ENCODE measurements at regions not wholly inside any gene's neighbourhood (a gene's known extent, or its start where the extent isn't known, plus 50 kb on each side); places are given as distances from the start of the nearest gene placed in this dataset.
A peak's percentile ranks its signal among the peaks of the same experiment; 100 is the strongest.
"Not testable (repeated sequence)": the region's sequence is repeated elsewhere in the genome, so short reads cannot be mapped to it uniquely, and the experiment has no call there.

DNA sequence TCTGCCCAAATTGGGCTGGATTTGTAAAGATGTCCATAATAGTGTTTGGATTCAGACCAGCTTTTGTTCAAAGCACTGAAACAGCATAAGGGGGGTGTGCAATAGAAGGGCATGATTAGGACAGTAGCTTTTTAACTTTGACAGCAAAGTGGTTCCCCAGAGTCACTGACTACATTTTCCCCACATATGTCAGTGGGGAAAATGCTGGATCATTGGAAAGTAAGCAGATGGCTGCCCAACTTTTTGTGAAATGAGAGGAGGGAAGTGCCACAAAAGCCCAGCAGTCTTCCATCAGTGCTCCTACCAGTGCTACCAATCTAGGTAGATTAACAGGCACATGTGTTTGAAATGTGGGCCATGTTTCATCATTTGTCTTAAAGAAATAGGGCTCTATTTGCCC lies 162.8 kb downstream of the FZD1 start:
- Histone ChIP-seq H4K20me1 (no peaks in the 10 kb centered on the region), H3K4me2 (no peak overlapping the region), H3K9me3 (replicated peaks in 1 of 11) (peaks cover 0 to 3% (median 0%) of the 10 kb centered on the region in 11 experiments; a peak in 4 of 22 replicates), H3K4me1 (peaks cover 0 to 13% (median 8%) of the 10 kb centered on the region in 10 experiments; a peak in 12 of 20 replicates), H3K27ac (no peak overlapping the region), H3K36me3 (no peaks in the 10 kb centered on the region), H3K27me3 (no peaks in the 10 kb centered on the region), H3K4me3 (no peak overlapping the region), H3K9ac (no peak overlapping the region)
- no peak for TF ChIP-seq Cebpa-rat (IDR thresholded peaks at IDR 0.05)

- no peak for TF ChIP-seq Cebpa-rat (IDR thresholded peaks at IDR 0.05)
- Histone ChIP-seq H3K4me3 (no peak overlapping the region), H3K36me3 (no peaks in the 10 kb centered on the region), H3K9ac (no peak overlapping the region), H3K27ac (no peak overlapping the region), H4K20me1 (no peaks in the 10 kb centered on the region), H3K4me2 (no peak overlapping the region), H3K27me3 (no peaks in the 10 kb centered on the region), H3K9me3 (replicated peaks in 1 of 11) (peaks cover 0 to 14% (median 5%) of the 10 kb centered on the region in 11 experiments; a peak in 9 of 22 replicates), H3K4me1 (no peaks in the 10 kb centered on the region)
These were observed 167.4 kb downstream of the FZD1 start for GRCh38 chr7:91431601-91432000.

- Histone ChIP-seq H3K4me3 (no peak overlapping the region), H3K9me3 (replicated peaks in 1 of 11) (peaks cover 0 to 22% (median 7%) of the 10 kb centered on the region in 11 experiments; a peak in 9 of 22 replicates), H3K9ac (no peak overlapping the region), H3K36me3 (no peaks in the 10 kb centered on the region), H4K20me1 (no peaks in the 10 kb centered on the region), H3K27me3 (no peaks in the 10 kb centered on the region), H3K4me1 (no peaks in the 10 kb centered on the region), H3K4me2 (no peak overlapping the region), H3K27ac (no peak overlapping the region)
- no peak for TF ChIP-seq Cebpa-rat (IDR thresholded peaks at IDR 0.05)
These were observed 170.6 kb downstream of the FZD1 start for GRCh38 chr7:91434836-91435235.

DNA sequence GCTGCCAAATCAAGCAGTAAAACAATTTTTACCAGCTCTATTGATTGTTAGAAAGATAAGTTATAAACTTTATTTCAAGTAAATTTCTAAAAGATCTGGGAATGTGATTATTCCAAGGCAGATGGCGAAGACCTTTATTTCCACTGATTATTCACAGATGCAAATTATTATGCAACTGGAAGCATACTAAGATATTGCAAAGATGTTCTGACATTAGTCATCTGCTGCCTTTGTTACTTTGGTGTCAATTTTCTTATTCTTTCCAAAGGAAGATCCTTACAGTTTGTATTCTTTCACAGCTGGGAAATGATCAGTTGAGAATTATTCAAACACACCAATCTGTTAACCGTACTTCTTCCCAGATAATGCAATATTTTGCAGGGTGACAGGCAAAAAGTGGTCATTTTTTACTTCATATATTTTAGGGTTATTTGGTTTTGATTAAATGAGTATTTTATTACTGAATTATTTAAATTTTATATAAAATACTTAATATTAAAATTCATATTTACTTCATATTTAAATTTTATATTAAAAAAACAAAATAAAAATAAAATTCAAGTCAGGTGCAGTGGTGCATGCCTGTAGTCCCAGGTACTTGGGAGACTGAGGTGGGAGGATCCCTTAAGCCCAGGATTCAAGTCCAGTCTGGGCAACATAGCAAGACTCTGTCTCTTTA lies 171.3 kb downstream of the FZD1 start:
- Histone ChIP-seq H3K4me1 (no peaks in the 10 kb centered on the region), H3K9me3 (replicated peaks in 1 of 11) (peaks cover 4 to 28% (median 14%) of the 10 kb centered on the region in 11 experiments; a peak in 20 of 22 replicates), H3K27me3 (no peaks in the 10 kb centered on the region), H3K4me2 (no peak overlapping the region), H3K4me3 (no peak overlapping the region), H4K20me1 (no peaks in the 10 kb centered on the region), H3K9ac (no peak overlapping the region), H3K27ac (no peak overlapping the region), H3K36me3 (no peaks in the 10 kb centered on the region)
- TF ChIP-seq Cebpa-rat (IDR thresholded peaks at IDR 0.05): no peak

DNA sequence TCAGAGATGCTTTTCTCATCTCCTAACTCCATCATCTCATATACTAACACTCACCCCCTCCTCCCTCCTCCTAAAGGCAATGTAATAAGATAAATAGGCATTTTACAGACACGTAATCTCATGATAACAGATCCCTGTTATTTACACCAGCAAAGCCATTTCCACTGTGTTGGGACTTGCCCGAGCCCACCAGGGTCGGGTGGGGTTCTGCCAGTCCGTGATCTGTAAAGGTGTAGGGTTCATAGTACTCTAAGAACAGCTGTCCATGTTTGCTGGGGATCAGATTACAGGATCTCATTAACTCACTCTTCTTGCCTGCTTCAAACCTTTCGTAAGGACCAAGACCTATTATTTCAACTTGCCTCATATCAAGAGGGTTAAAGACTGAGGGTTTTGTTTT lies 172.4 kb downstream of the FZD1 start:
- no peak for TF ChIP-seq Cebpa-rat (IDR thresholded peaks at IDR 0.05)
- H3K36me3 ChIP-seq: no peaks in the 10 kb centered on the region
- no peak overlapping the region for H3K9ac ChIP-seq
- H3K4me3 ChIP-seq: no peak overlapping the region
- H3K4me1 ChIP-seq: no peaks in the 10 kb centered on the region
- H3K9me3 ChIP-seq (replicated peaks in 1 of 11): peaks cover 14 to 39% (median 24%) of the 10 kb centered on the region in 11 experiments; a peak in 21 of 22 replicates
- H4K20me1 ChIP-seq: no peaks in the 10 kb centered on the region
- no peak overlapping the region for H3K27ac ChIP-seq
- no peaks in the 10 kb centered on the region for H3K27me3 ChIP-seq
- H3K4me2 ChIP-seq: no peak overlapping the region

DNA sequence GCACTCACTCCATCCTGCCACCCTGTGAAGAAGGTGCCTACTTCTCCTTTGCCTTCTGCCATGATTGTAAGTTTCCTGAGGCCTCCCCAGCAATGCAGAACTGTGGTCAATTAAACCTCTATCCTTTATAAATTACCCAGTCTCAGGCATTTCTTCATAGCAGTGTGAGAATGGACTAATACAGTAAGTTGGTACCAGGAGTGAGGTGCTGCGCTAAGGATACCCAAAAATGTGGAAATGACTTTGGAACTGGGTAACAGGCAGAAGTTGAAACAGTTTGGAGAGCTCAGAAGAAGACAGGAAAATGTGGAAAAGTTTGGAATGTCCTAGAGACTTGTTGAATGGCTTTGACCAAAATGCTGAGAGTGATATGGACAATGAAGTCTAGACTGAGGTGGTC lies 176.0 kb downstream of the FZD1 start:
- H3K4me3 ChIP-seq, H3K4me2 ChIP-seq, H4K20me1 ChIP-seq, H3K27ac ChIP-seq, H3K9ac ChIP-seq, H3K4me1 ChIP-seq, H3K36me3 ChIP-seq, H3K27me3 ChIP-seq: not testable (repeated sequence)
- H3K9me3 ChIP-seq (replicated peaks in 1 of 11): peaks cover 11 to 30% (median 20%) of the 10 kb centered on the region in 11 experiments; a peak in 21 of 22 replicates

GRCh38 chr7:91443862-91444261 lies 179.6 kb downstream of the FZD1 start:
- Histone ChIP-seq H4K20me1 (no peaks in the 10 kb centered on the region), H3K4me2 (no peak overlapping the region), H3K4me1 (no peaks in the 10 kb centered on the region), H3K9ac (no peak overlapping the region), H3K4me3 (no peak overlapping the region), H3K27me3 (no peaks in the 10 kb centered on the region), H3K9me3 (replicated peaks in 1 of 11) (peaks cover 23 to 53% (median 35%) of the 10 kb centered on the region in 11 experiments), H3K27ac (no peak overlapping the region), H3K36me3 (no peaks in the 10 kb centered on the region)
- no peak for TF ChIP-seq Cebpa-rat (IDR thresholded peaks at IDR 0.05)

GRCh38 chr7:91446819-91447218 lies 182.6 kb downstream of the FZD1 start:
- Histone ChIP-seq H3K9ac (no peak overlapping the region), H3K9me3 (replicated peaks in 1 of 11) (peaks cover 12 to 30% (median 18%) of the 10 kb centered on the region in 11 experiments), H3K27ac (no peak overlapping the region), H3K4me3 (no peak overlapping the region), H3K4me2 (no peak overlapping the region), H4K20me1 (no peaks in the 10 kb centered on the region), H3K27me3 (no peaks in the 10 kb centered on the region), H3K36me3 (no peaks in the 10 kb centered on the region), H3K4me1 (no peaks in the 10 kb centered on the region)
- 0 out of 22 replicates have a peak, but pooled peaks of 1 of the 11 experiments have one; percentile 12 for TF ChIP-seq Cebpa-rat (IDR thresholded peaks at IDR 0.05)

DNA sequence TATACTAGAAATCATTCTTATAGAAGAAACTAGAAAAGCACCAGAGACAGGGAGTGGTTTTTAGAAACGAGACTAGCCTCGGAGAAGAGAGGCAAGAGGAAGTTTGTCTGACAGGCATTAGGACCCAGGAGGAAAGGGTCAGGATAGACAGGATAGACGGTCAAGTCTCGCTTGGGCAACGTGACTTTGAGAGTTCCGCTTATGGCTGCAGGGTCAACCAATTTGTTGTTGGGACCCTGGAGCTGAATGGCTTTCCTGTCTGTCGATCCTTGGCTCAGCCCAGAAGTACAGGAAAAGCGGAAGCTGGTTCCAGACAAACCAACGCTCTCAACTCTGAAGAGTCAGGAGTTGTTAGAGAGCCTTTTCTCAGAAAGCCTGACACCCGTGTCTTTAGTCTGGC lies 191.2 kb downstream of the FZD1 start:
- Histone ChIP-seq H3K4me2 (no peak overlapping the region), H3K9ac (no peak overlapping the region)
- no peak for TF ChIP-seq Cebpa-rat (IDR thresholded peaks at IDR 0.05)

DNA sequence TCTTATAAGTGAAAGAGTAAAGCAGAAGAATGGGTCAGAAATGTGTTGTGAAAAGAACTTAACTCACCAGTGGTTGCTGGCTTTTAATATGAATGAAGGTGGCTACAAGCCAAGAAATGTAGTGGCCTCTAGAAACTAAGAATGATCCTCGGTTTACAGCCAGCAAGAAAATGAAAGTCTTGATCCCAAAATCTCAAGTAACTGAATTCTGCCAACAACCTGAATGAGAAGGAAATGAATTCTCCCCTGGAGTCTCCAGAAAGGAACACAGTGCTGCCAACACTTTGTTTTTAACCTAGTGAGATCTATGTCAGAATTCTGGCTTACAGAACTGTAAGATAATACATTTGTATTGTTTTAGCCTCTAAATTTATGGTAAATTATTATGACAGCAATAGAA lies 193.0 kb downstream of the FZD1 start:
- Histone ChIP-seq H4K20me1 (no peaks in the 10 kb centered on the region), H3K36me3 (no peaks in the 10 kb centered on the region), H3K4me3 (no peak overlapping the region), H3K9me3 (replicated peaks in 1 of 11) (peaks cover 21 to 37% (median 27%) of the 10 kb centered on the region in 11 experiments; a peak in 21 of 22 replicates), H3K27me3 (no peaks in the 10 kb centered on the region), H3K4me2 (no peak overlapping the region), H3K27ac (no peak overlapping the region), H3K4me1 (no peaks in the 10 kb centered on the region), H3K9ac (no peak overlapping the region)
- no peak for TF ChIP-seq Cebpa-rat (IDR thresholded peaks at IDR 0.05)

More for the DNA sequence above, 191.2 kb downstream of the FZD1 start:
- no peaks in the 10 kb centered on the region for H4K20me1 ChIP-seq
- no peaks in the 10 kb centered on the region for H3K36me3 ChIP-seq
- H3K27me3 ChIP-seq: no peaks in the 10 kb centered on the region
- no peak overlapping the region for H3K4me3 ChIP-seq
- peaks cover 21 to 37% (median 27%) of the 10 kb centered on the region in 11 experiments; a peak in 21 of 22 replicates for H3K9me3 ChIP-seq (replicated peaks in 1 of 11)
- no peaks in the 10 kb centered on the region for H3K4me1 ChIP-seq
- no peak overlapping the region for H3K27ac ChIP-seq

Data from BLaER1 treated with 17β-estradiol and CSF1 and Interleukin-3, amounts not matched to agents 10 nM and 100 nM (cell line).